ENCODE measurements at regions not wholly inside any gene's neighbourhood (a gene's known extent, or its start where the extent isn't known, plus 50 kb on each side); places are given as distances from the start of the nearest gene placed in this dataset.
A peak's percentile ranks its signal among the peaks of the same experiment; 100 is the strongest.

DNA sequence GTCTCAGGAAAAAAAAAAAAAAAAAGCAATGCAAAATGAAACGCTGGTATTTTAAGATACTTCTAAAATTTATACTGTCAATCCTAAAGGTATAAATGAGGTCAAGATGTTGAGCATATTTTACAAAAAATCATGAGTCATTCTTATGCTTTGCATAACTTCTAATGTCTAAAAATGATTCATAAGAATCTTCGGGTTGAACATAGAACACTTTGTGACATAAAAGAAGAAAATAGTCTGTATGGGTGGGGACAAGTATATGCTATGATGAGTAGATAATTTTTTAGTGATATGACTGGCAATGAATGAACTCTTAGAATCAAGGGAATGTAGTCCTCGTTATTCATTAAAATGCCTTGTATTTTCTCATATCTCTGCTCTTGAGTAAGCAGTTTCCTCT lies 416.9 kb upstream of the USP24 start:
- Histone ChIP-seq H3K36me3 (ENCODE audit: control insufficient read depth in 2 of 3, insufficient read depth in 3 of 3, low read length in 3 of 3) (no peaks in the 10 kb centered on the region), H3K4me1 (ENCODE audit: control insufficient read depth in 2 of 3, insufficient read depth in 2 of 3, low read depth in 1 of 3, low read length in 3 of 3) (peaks cover 5 to 24% (median 9%) of the 10 kb centered on the region in 3 donors), H3K9me3 (ENCODE audit: control insufficient read depth in 2 of 3, insufficient read depth in 1 of 3, low read length in 3 of 3) (no peaks in the 10 kb centered on the region), H3K4me3 (ENCODE audit: low read length in 3 of 3) (no peak overlapping the region), H3K27me3 (ENCODE audit: control insufficient read depth, insufficient read depth, low read length) (no peaks in the 10 kb centered on the region), H3K27ac (ENCODE audit: low read depth in 2 of 2, low read length in 2 of 2) (peak overlapping the region; percentile 20 to 66), H3K9ac (ENCODE audit: low read length in 3 of 3) (no peak overlapping the region)
- no peak for DNase-seq
- TF ChIP-seq, protein P1, sequence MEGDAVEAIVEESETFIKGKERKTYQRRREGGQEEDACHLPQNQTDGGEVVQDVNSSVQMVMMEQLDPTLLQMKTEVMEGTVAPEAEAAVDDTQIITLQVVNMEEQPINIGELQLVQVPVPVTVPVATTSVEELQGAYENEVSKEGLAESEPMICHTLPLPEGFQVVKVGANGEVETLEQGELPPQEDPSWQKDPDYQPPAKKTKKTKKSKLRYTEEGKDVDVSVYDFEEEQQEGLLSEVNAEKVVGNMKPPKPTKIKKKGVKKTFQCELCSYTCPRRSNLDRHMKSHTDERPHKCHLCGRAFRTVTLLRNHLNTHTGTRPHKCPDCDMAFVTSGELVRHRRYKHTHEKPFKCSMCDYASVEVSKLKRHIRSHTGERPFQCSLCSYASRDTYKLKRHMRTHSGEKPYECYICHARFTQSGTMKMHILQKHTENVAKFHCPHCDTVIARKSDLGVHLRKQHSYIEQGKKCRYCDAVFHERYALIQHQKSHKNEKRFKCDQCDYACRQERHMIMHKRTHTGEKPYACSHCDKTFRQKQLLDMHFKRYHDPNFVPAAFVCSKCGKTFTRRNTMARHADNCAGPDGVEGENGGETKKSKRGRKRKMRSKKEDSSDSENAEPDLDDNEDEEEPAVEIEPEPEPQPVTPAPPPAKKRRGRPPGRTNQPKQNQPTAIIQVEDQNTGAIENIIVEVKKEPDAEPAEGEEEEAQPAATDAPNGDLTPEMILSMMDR (IDR thresholded peaks at IDR 0.05; ENCODE audit: borderline replicate concordance, extremely low read depth, insufficient read depth): no peak
- intact Hi-C loops (cut with DNase I): no loop called here
- no peak for FAIRE-seq

DNA sequence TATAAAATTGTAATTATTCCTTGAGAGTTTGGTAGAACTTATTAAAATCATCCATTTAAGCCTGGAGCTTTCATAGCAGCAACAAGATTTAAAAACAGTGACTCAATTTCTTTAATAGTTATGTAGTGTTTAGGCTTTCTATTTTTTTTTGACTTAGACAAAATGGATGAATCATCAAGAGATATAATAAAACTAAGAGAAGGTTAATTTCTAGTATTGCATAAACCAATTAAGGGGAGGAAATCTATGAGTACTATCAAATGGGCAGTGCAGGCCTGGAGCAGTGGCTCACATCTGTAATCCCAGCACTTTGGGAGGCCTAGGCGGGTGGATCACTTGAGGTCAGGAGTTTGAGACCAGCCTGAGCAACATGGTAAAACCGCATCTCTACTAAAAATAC lies 416.3 kb upstream of the USP24 start:
- Histone ChIP-seq H3K4me1 (ENCODE audit: control insufficient read depth in 2 of 3, insufficient read depth in 2 of 3, low read depth in 1 of 3, low read length in 3 of 3) (peaks cover 5 to 24% (median 9%) of the 10 kb centered on the region in 3 donors), H3K9ac (ENCODE audit: low read length in 3 of 3) (no peak overlapping the region), H3K27ac (ENCODE audit: low read depth in 2 of 2, low read length in 2 of 2) (no peak overlapping the region), H3K27me3 (ENCODE audit: control insufficient read depth, insufficient read depth, low read length) (no peaks in the 10 kb centered on the region), H3K9me3 (ENCODE audit: control insufficient read depth in 2 of 3, insufficient read depth in 1 of 3, low read length in 3 of 3) (no peaks in the 10 kb centered on the region), H3K4me3 (ENCODE audit: low read length in 3 of 3) (no peak overlapping the region), H3K36me3 (ENCODE audit: control insufficient read depth in 2 of 3, insufficient read depth in 3 of 3, low read length in 3 of 3) (no peaks in the 10 kb centered on the region)
- intact Hi-C loops (cut with DNase I): no loop called here
- TF ChIP-seq, protein P1 (IDR thresholded peaks at IDR 0.05; ENCODE audit: borderline replicate concordance, extremely low read depth, insufficient read depth): no peak
- no peak for FAIRE-seq
- no peak for DNase-seq

DNA sequence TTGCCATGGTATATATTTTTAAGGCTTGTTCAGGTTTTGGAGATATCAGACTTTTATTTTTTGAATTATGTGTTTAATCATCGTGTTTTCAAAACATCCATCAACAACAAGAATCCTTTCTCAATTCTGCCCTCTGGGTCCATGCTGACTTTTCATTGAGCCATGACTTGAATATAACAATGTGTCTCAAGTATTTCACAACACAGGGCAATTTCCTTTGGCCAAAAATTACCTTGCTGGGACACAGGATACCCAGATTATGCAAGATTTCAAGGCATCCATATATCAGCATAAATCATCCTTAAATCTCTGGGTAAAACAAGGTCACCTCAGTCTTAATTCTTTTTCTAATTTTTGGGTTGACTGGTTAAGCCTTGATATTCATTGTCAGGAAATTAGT lies 411.2 kb upstream of the USP24 start:
- Histone ChIP-seq H3K9ac (ENCODE audit: low read length in 3 of 3) (no peak overlapping the region), H3K4me1 (ENCODE audit: control insufficient read depth in 2 of 3, insufficient read depth in 2 of 3, low read depth in 1 of 3, low read length in 3 of 3) (no peaks in the 10 kb centered on the region), H3K27ac (ENCODE audit: low read depth in 2 of 2, low read length in 2 of 2) (no peak overlapping the region), H3K4me3 (ENCODE audit: low read length in 3 of 3) (no peak overlapping the region), H3K36me3 (ENCODE audit: control insufficient read depth in 2 of 3, insufficient read depth in 3 of 3, low read length in 3 of 3) (no peaks in the 10 kb centered on the region), H3K27me3 (ENCODE audit: control insufficient read depth, insufficient read depth, low read length) (no peaks in the 10 kb centered on the region), H3K9me3 (ENCODE audit: control insufficient read depth in 2 of 3, insufficient read depth in 1 of 3, low read length in 3 of 3) (peaks cover 0 to 8% (median 0%) of the 10 kb centered on the region in 3 donors)
- FAIRE-seq (no peak), DNase-seq (no peak)
- TF ChIP-seq, protein P1 (IDR thresholded peaks at IDR 0.05; ENCODE audit: borderline replicate concordance, extremely low read depth, insufficient read depth): no peak
- intact Hi-C loops (cut with DNase I): no loop called here

DNA sequence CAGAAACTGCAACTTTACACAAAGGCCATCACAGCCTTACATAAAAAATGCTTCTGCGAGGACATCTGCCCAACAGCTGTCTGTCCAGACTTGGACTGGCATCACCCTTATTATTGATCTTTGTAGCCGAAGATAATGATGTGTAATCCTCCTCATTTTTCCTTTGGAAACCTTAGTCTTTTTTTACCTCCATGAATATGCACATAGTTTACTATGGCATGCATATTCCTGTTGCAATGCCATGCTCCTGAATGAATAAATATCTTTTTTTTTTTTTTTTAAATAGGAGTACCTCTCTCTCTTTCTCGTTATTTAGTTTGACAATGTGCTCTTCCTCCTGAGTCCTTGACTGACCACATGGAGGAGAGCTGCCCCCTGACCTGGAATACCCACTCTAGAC lies 409.6 kb upstream of the USP24 start:
- no peaks in the 10 kb centered on the region for H3K4me1 ChIP-seq (ENCODE audit: control insufficient read depth in 2 of 3, insufficient read depth in 2 of 3, low read depth in 1 of 3, low read length in 3 of 3)
- H3K4me3 ChIP-seq (ENCODE audit: low read length in 3 of 3): no peak overlapping the region
- no peaks in the 10 kb centered on the region for H3K27me3 ChIP-seq (ENCODE audit: control insufficient read depth, insufficient read depth, low read length)
- H3K9me3 ChIP-seq (ENCODE audit: control insufficient read depth in 2 of 3, insufficient read depth in 1 of 3, low read length in 3 of 3): peaks cover 0 to 8% (median 0%) of the 10 kb centered on the region in 3 donors
- intact Hi-C loops (cut with DNase I): no loop called here
- no peak for FAIRE-seq
- no peak overlapping the region for H3K9ac ChIP-seq (ENCODE audit: low read length in 3 of 3)
- TF ChIP-seq, protein P1 (IDR thresholded peaks at IDR 0.05; ENCODE audit: borderline replicate concordance, extremely low read depth, insufficient read depth): no peak
- no peak overlapping the region for H3K27ac ChIP-seq (ENCODE audit: low read depth in 2 of 2, low read length in 2 of 2)
- no peaks in the 10 kb centered on the region for H3K36me3 ChIP-seq (ENCODE audit: control insufficient read depth in 2 of 3, insufficient read depth in 3 of 3, low read length in 3 of 3)
- no peak for DNase-seq

Measured in kidney (tissue), 13 donors.